Stimulated activated CD4-positive, alpha-beta T cell treated with anti-CD3 and anti-CD28 coated beads, Interleukin-15, amount 100 ng/mL, for 48 hours (primary cell): ENCODE measurements at regions not wholly inside any gene's neighbourhood (a gene's known extent, or its start where the extent isn't known, plus 50 kb on each side); places are given as distances from the start of the nearest gene placed in this dataset.

Experiments
- DNase-seq, 2 donors: peaks; one replicate each; pipeline ENCODE4 v3.0.0-alpha.2; 2020; ENCODE audit warnings: low read depth in 2 of 2

DNA sequence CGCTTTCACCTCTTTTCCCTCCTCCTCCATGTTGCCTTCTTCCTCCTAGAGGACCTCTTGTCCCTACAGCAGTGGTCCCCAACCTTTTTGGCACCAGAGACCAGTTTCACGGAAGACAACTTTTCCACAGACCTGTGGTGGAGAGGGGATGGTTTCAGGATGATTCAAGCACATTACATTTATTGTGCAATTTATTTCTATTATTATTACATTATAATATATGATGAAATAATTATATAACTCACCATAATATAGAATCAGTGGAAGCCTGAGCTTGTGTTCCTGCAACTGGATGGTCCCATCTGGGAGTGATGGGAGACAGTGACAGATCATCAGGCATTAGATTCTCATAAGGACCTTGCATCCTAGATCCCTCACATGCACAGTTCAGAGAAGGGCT, 152.2 kb upstream of the NCKAP5 start:
- no peak for DNase-seq

DNA sequence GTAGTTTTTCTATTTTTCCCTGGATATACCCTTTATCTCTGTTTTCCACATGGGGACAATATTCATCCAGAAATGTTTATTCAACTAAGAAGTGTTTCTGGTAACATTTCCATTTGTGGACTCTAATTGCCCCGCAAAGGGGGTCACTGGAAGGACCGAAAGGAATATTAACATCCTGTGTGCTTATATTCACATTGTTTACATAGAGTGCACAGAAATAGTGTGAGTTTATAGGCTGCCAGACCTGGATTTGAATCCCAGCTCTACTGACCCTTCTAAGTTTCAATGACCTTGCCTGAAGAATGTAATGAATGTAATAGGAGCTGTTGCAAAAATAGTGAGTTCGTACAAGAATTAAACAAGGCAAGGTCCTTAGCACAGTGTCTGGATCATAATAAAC, 152.9 kb upstream of the NCKAP5 start:
- DNase-seq: no peak

DNA sequence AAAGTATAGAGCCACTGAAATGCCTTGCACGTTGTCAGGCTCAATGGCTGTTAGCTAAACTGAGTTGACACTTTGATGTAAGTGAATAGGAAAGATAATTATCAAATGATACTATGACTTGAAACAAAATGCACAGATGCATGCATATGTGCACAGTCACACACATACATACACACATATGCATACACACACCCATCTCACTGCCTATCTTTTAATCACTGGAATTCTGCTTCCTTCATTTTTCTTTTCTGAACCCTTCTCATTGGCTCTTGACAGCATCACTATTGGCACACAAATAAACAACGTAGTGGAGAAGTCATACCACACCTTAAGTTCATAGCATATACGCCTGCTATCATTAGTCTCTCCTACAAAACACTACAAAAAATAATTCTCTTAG, 154.9 kb upstream of the NCKAP5 start:
- DNase-seq: no peak

DNA sequence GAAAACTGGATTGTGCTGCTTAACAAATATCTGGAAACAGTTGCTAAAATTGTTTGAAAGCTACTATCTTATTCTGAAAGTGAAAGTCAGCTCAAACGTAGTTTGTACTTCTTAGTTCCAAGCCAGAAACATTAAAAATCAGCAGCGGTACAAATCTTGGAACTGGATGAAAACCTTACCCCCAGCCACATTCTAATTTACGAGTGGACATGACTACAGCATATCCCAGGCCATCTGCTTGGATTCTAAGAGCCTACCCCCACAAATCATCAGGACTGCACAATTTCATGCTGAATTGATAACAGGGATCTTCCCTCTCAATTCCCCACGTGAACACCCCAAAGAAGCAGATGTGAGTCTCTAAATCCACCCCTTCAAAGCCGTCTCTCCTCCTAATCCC, 158.7 kb upstream of the NCKAP5 start:
- no peak for DNase-seq

DNA sequence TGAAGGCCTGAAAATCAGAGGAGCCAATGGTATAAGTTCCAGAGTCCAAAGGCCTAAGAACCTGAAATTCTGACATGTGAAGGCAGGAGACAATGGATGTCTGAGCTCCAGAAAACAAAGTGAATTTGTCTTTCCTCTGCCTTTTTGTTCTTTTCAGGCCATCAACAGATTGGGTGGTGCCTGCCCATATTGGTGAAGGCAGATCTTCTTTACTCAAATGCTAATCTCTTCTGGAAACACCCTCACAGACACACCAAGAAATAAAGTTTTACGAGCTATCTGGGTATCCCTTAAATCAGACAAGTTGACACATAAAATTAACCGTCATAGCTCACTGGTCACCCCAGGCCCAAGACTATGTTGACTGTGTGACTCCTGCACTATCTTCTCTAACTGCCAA, 163.8 kb upstream of the NCKAP5 start:
- DNase-seq: no peak

DNA sequence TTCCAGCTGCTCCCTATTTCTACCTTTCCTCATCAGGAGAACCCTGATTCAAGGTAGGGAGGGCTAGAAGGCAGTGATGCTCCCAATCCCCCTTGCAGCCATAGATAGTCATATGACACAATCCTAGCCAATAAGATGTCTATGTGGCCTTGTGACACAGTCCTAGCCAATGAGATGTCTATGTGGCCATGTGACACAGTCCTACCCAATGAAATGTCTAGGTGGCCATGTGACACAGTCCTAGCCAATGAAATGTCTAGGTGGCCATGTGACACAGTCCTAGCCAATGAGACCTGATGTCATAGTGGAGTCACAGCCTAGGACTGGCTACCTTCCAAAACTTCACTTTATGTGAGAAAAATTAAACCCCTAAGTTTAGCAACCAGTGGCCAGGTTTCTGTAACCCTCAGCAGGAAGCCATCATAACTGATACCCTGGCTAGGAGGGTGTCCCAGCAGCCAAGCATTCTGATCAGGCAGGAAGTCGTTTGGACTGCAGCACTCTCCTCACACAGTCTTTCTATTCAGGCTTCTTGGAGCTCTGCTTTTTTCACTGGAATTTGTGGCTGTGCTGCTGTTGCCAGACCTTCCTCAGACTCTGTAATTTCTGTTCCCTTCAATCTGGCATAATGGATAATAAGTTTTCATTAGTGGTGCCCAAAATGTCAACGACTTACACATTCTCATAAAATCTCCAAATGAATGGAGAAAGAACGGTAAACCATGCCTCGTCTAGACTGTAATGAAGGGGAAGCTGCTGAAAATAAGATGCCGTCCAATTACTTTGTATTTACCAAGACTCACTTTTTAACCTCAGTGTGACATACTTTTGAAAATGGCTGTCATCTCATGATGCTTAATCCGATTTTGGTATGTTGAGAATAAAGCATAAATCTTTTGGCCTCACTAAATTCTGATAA, 165.0 kb upstream of the NCKAP5 start:
- no peak for DNase-seq

DNA sequence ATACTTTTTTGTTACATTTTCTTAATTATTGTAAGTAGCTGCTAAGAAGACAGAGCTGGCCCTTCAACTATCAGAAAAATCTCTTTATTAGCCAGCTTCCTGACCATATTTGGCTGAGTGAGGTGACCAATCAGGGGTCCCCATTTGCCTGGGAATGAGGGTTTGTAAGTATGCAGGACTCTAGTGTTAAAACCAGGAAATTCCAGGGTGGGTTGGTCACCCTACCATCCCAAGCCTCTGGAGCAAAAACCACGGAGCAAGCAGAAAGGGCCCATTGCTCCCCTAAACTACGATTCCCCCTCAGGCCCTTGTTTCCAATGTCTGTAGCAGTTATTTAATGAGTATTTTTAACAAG, 165.6 kb upstream of the NCKAP5 start:
- no peak for DNase-seq

DNA sequence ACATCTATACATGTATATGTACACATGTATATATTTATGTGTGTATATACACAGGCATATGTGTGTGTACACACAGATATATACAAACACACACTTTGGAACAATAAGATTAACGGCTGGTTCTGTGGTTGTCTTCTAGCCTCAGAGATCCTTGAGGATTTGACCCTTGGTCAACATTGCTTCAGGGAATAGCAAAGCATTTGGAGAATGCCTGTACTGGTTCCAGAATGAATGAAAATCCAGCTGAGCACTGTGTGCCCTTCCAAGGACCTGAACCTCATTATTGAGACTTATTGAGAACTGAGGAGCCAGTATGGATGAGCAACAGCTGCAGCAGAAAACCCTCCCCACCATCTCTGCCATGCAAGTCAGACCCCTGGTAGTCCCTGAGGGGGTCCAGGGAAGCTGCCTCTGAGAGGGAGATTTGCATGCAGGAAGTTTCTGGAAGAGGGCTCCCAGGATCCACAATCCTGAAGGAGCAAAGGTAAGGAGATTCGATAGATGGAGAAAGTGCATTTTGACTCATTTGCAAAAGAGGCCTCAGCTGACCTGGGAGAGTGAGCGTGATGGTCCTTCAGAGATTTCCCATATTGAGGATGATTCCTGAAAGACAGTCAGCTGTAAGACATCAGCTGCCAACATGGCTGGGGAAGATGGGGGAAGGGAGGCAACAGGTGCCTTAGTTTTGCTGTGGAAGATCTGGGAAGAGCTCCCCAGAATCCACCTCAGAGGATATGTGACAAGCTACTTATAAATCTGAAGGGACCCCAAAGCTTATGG, 166.6 kb upstream of the NCKAP5 start:
- DNase-seq: no peak

DNA sequence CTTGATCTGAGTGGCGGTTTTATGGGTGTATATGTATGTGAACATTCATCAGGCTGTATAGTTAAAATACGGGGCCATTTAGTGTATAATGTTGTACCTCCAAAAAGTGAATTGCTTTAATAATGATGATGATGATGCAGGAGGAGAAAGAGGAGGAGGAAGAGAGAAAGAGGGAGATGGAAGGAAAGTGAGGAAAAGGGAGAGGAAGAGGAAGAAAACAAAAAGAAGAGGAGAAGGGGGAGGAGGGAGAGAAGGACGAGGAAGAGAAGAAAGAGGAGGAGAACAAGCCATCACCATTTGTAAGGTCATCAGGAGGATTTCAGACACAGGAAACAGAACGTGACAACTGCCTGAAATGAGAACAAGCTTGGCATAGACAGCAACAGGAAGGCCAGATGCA, 168.4 kb upstream of the NCKAP5 start:
- DNase-seq: no peak

DNA sequence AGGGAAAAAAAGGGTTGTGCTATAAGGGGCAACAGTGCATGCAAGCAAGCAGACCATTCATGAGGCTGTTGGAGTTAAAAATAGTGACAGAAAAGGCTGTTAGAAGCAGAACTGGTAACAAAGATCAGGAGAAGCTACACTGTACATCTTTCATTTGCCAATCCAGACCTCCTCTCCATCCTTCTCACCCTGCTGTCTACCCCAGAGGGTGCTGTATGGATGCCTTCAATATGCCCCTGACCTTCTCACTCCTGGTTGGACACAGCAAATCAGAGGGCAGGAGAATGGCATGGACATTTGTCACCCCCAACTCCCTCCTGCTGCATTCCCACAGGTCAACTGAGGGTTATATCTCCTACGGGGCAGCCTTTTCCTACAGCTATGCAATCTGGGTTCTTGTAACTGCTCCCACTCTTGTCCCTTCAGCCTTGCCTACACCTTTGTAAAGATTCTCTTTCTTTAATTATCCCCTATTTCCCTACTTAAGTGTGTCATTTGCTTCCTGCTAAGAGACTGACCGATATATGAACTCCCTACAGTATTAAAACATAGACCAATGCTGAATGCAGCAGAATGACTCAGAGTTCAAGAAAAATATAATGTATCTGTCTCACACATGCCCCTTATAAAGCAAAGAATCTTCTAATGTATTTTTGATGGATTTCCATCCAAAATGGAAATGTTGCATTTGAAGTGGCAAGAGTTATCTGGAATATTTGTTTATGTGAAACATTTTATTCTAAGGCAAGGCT, 169.2 kb upstream of the NCKAP5 start:
- no peak for DNase-seq

DNA sequence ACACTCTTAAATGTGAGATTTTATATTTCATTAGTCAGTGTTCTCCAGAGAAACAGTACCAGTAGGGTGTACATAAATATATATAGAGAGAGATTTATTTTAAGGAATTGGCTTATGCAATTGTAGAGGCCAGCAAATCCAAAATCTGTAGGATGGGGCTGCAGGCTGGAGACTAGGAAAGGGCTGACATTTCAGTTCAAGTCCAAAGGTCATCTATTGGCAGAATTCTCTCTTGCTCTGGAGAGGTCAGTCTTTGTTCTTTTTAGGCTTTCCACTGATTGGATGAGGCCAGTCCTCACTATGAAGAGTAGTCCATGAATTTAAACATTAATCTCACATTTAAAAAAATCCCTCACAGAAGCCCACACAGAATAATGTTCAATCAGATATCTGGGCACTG, 170.8 kb upstream of the NCKAP5 start:
- no peak for DNase-seq

DNA sequence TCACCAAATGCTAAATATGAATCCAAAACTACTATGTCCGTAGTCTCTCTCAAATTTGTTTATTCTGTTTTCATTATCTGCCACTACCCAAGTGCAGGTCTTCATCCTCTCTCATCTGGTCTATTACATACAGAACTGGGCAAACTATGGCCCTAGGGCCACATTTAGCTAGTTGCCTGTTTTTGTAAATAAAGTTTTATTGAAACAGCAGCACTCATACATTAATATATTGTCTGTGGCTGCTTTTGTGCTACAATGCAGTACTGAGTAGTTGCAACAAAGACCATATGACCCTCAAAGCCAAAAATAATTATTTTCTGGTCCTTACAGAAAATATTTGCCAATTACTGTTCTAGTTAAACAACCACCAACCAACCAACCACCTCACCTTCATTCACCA, 172.2 kb upstream of the NCKAP5 start:
- no peak for DNase-seq

DNA sequence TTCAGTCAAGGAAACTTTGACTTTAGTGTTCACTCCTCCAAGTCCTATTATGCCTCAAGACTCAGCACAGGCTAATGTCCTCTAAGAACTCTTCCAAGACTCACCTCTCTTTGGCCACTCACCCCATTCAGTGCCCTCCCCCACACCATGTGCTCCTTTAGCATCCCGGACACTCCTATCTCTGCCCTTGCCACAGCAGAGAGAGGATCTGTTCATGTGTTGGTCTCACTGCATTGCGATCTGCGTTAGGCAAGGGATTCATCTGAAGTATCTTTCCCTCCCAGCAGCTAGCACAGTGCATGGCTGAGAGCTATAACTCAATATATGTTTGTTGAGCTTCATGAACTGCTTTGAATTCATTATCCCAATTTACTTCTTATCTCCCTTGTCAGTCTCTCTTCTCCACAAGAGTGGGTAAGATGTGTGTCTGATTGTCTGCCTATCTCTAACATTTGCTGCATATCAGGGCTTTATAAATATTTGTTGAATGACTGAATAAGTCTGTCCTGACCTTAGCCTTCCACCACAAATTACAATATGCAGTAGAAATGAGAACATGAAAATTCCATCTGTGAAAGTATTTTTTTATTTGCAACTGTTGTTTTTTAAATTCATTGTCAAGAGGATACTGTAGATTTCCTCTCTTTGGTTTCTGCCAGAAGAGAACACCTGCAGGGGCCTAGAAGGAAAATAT, 179.9 kb upstream of the NCKAP5 start:
- no peak for DNase-seq

DNA sequence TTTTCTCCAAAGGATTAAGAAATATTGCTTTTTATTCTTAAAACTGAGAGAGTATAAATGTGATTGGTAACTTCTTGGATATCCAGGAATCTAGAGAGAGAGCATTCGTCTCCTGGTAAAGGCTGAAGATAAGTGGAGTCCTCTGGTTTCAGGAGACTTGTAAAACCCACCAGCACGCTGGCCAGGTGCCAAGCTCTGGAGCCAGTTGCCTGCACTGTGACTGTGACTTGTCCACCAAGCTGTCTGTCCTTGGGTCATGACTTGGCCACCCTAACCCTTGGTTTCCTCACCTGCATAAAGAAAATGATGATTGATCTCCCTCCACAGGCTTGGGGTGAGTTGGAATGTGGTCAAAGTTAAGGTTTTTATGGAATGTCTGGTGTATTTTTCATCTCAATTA, 185.4 kb upstream of the NCKAP5 start:
- DNase-seq: no peak

DNA sequence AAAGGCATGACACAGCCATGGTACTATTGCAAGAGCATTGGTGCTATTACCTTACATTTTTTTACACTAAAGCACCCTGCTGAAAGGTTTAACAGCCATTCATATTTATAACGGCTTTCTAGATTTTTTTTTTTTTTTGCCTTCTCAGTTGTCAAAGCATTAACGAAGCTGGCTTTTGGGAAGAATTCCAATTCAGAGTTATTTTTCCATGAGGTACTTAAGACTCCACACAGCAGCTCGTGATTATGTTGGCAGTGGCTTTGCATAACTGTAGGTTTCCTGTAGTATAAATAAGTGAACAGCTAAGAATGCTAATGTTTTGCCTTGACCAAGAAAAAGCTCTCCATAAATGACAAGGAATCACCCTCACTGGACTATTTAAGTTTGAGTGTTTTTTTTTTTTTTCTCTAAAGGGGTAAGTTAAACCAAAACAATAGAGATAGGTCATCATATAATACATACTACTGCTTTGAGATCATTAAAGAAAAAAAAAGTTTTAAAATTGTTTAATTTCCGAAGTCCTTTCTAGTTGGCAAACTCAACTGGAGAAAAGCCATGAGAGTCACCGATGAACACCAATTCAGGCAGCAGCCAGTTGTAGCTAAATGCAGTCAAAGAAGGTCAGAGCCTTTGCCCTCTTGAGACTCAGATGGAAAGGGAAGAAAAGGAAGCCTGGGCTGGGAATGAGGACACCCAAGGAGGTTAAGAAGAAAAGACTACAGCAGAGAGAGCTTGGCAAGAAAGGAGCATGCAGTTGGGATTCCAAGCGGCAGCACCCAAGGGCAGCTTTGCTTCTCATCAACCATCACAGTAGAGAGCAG, 187.4 kb upstream of the NCKAP5 start:
- DNase-seq: no peak

DNA sequence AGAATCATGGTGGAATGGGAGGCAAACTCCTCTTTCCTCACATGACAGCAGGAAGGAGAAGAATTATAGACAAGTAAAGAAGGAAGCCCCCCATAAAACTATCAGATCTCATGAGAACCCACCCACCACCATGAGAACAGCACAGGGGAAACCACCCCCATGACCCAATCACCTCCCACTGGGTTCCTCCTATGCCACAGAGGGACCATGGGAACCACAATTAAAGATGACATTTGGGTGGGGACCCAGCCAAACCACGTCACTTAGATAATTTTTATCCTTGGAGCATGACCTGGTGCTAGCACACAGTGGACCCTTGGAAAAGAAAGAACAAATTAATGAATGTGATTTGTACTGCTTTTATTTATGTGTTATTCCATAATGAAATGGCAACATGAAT, 188.6 kb upstream of the NCKAP5 start:
- no peak for DNase-seq

DNA sequence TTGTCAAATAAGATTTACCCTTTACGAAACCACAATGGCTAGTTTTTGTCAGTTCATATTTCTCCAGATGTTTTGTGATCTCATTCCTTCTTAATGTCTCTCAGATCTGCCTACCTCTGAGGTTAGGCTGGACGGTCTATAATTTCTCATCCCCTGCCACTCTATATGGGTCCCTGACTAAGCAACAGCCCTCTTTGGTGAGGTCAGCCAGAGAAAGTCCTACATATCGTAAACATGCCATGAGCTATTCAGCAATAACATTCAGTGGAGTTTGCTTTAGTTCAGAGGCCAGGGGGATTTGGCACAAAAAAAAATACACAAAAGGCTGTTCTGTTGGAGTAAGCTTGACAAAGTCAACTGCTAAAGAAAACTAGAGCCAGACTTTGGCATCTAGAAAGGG, 192.1 kb upstream of the NCKAP5 start:
- no peak for DNase-seq

DNA sequence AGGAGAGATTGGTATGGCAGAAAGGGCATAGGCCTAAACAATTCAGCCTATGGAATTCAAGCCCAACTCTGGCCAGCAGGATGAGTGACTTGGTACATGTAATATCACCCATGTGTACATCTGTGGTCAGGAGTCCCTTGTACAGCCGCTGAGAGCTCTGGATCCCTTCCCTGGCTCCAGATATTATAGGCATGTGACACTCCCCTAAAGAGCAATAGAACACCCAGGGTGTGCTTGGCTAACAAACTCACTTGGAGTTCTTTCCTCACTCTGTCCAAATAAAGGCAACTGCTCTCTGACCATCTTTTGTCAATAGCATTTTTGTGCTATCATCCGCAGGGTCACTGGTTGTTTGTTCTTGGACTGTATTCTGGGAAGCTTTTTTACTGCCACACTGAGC, 197.4 kb upstream of the NCKAP5 start:
- DNase-seq: no peak

DNA sequence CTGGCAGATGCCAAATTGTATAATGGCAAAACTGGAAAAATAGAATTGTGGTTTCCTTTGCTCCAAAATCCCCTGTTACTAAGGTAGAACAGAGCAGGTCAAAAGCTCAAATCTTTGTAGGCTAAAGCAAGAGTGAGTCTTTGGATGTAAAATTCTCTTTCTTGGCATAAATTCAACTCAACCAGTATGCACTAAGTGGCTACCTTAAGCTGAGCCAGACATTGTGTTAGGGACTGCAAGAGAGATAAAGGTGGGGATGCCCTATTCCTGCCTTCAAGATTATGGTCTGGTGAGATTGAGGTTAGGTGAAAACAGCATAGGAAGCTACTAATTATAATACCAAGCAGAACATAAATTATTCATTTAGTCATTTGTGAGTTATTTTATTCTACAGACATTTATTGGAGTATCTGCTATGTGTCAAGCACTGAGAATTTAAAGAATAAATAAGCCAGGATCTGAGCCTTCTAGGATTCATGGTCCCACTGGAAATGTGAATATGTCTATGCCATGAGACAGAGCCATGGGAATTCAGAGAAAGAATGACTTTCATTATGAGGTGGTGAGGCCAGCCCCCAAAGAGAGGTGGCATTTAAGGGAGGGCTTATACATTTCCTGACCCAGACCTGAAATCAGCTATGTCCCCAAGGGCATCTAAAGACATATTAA, 198.0 kb upstream of the NCKAP5 start:
- no peak for DNase-seq

DNA sequence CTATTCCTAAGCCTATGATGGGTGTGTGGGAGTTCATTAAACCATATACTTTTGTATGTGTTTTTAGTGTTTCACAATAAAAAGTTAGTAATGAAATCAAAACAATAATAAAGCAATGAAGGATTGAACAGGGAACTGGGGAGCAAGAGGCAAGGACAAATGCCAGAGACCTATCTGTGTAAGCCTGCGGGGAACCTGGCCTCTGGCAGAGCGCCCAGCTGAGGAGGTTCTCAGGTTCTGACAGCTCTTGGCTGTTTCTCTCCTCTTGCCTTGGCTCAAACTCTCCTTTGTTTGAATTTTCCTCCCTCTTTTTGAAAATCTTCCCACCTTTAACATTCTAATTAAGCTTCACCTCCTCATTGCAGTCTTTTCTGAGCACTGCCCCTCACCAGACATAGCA, 200.0 kb upstream of the NCKAP5 start:
- DNase-seq: no peak
